ENCODE measurements at regions not wholly inside any gene's neighbourhood (a gene's known extent, or its start where the extent isn't known, plus 50 kb on each side); places are given as distances from the start of the nearest gene placed in this dataset.

DNA sequence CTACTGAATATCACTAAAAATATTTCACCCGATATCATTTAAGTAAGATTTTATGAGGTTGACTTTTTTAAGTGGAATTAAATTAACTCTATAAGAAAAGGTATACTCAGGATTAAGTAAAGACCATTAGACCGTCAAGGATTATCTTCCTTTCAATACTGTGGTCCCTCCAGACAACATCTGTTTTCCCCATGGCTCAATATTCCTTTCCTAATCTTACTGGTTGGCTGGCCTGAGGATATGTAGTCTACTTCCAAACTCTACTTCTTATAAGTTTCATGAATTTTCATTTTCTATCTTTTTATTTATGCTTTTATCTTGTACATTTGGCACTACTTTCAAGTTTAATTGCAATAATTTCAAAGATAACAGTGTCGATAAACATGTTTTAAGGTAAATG lies 725.4 kb downstream of the PCDH7 start:
- H3K4me2 ChIP-seq: no peak overlapping the region
- no peak for DNase-seq (ENCODE audit: low read depth in 1 of 2, low spot score in 1 of 2)
- ChIA-PET POLR2A (no interaction called here), CTCF (no interaction called here)
- H3K9me3 ChIP-seq: no peaks in the 10 kb centered on the region
- H3K4me3 ChIP-seq: no peak overlapping the region
- WGBS (ENCODE audit: missing lambda C conversion rate): 33% methylated on average over 3 of the region's 3 CpGs
- ATAC-seq: no peak
- FAIRE-seq: no peak
- H3K4me1 ChIP-seq: no peaks in the 10 kb centered on the region
- TF ChIP-seq HDAC2 (IDR thresholded peaks at IDR 0.05): no peak
- TF ChIP-seq FOSL2 (IDR thresholded peaks at IDR 0.05): no peak
- TF ChIP-seq FOSL2 (CRISPR knock-in tag; IDR thresholded peaks at IDR 0.05): no peak
- TF ChIP-seq POLR2AphosphoS2 (conservative IDR thresholded peaks at IDR 0.05; ENCODE audit: low read length): no peak
- TF ChIP-seq MYC (IDR thresholded peaks at IDR 0.05; ENCODE audit: borderline replicate concordance, low read length): no peak
- TF ChIP-seq NR3C1 (IDR thresholded peaks at IDR 0.05): no peak
- TF ChIP-seq CHD4 (IDR thresholded peaks at IDR 0.05; ENCODE audit: borderline replicate concordance): no peak
- TF ChIP-seq JUNB (IDR thresholded peaks at IDR 0.05): no peak
- TF ChIP-seq, protein P1, sequence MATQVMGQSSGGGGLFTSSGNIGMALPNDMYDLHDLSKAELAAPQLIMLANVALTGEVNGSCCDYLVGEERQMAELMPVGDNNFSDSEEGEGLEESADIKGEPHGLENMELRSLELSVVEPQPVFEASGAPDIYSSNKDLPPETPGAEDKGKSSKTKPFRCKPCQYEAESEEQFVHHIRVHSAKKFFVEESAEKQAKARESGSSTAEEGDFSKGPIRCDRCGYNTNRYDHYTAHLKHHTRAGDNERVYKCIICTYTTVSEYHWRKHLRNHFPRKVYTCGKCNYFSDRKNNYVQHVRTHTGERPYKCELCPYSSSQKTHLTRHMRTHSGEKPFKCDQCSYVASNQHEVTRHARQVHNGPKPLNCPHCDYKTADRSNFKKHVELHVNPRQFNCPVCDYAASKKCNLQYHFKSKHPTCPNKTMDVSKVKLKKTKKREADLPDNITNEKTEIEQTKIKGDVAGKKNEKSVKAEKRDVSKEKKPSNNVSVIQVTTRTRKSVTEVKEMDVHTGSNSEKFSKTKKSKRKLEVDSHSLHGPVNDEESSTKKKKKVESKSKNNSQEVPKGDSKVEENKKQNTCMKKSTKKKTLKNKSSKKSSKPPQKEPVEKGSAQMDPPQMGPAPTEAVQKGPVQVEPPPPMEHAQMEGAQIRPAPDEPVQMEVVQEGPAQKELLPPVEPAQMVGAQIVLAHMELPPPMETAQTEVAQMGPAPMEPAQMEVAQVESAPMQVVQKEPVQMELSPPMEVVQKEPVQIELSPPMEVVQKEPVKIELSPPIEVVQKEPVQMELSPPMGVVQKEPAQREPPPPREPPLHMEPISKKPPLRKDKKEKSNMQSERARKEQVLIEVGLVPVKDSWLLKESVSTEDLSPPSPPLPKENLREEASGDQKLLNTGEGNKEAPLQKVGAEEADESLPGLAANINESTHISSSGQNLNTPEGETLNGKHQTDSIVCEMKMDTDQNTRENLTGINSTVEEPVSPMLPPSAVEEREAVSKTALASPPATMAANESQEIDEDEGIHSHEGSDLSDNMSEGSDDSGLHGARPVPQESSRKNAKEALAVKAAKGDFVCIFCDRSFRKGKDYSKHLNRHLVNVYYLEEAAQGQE (IDR thresholded peaks at IDR 0.05): no peak
- no peak for TF ChIP-seq POLR2A (IDR thresholded peaks at IDR 0.05; ENCODE audit: low read length)
- no peak for TF ChIP-seq RNF2 (IDR thresholded peaks at IDR 0.05; ENCODE audit: borderline replicate concordance, low read depth)
- no peak overlapping the region for H3K27ac ChIP-seq

DNA sequence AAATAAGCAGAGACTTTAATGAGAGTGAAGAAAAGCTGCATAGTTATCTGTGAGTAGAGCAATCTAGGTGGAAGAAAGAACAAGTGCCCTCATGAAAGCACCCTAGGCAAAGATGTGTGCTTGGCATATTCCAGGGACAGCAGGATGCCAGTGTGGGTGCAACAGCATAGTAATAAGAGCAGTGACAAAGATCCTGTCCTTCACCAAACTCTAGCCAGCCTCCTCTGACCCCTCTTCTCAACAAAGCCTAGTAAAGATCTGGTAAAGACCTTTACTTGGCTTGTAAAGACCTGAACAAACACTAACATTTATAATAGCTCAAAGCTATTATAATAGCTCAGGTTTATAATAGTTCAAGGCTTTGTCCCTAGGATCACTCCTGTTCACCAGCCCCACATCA lies 735.4 kb downstream of the PCDH7 start:
- no peak for FAIRE-seq

More for the DNA sequence above, 735.4 kb downstream of the PCDH7 start:
- CTCF ChIA-PET: no interaction called here
- DNase-seq (ENCODE audit: low read depth in 1 of 2, low spot score in 1 of 2) (no peak), ATAC-seq (no peak)
- no peak overlapping the region for H3K4me3 ChIP-seq
- no peaks in the 10 kb centered on the region for H3K4me1 ChIP-seq
- no peak for TF ChIP-seq RNF2 (IDR thresholded peaks at IDR 0.05; ENCODE audit: borderline replicate concordance, low read depth)
- TF ChIP-seq MAFK (IDR thresholded peaks at IDR 0.05; ENCODE audit: partially characterized antibody): no peak
- TF ChIP-seq RCOR1 (IDR thresholded peaks at IDR 0.05; ENCODE audit: low read depth, low read length): no peak
- no peak for TF ChIP-seq CBX2 (IDR thresholded peaks at IDR 0.05; ENCODE audit: borderline replicate concordance, low read depth)
- TF ChIP-seq ESRRA (IDR thresholded peaks at IDR 0.05; ENCODE audit: borderline replicate concordance, low read length): no peak
- TF ChIP-seq, protein P2, sequence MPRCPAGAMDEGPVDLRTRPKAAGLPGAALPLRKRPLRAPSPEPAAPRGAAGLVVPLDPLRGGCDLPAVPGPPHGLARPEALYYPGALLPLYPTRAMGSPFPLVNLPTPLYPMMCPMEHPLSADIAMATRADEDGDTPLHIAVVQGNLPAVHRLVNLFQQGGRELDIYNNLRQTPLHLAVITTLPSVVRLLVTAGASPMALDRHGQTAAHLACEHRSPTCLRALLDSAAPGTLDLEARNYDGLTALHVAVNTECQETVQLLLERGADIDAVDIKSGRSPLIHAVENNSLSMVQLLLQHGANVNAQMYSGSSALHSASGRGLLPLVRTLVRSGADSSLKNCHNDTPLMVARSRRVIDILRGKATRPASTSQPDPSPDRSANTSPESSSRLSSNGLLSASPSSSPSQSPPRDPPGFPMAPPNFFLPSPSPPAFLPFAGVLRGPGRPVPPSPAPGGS (IDR thresholded peaks at IDR 0.05): no peak
- no peak for TF ChIP-seq HOXB13 (CRISPR knock-in tag; IDR thresholded peaks at IDR 0.05; ENCODE audit: low read depth)
- TF ChIP-seq, protein P1 (IDR thresholded peaks at IDR 0.05): no peak
- TF ChIP-seq, protein P3, sequence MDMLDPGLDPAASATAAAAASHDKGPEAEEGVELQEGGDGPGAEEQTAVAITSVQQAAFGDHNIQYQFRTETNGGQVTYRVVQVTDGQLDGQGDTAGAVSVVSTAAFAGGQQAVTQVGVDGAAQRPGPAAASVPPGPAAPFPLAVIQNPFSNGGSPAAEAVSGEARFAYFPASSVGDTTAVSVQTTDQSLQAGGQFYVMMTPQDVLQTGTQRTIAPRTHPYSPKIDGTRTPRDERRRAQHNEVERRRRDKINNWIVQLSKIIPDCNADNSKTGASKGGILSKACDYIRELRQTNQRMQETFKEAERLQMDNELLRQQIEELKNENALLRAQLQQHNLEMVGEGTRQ (IDR thresholded peaks at IDR 0.05): no peak
- no peak for TF ChIP-seq FOSL2 (IDR thresholded peaks at IDR 0.05)
- no peak for TF ChIP-seq FOSL2 (CRISPR knock-in tag; IDR thresholded peaks at IDR 0.05)
- TF ChIP-seq POLR2A (IDR thresholded peaks at IDR 0.05; ENCODE audit: low read length): no peak
- no peak for TF ChIP-seq TFCP2L1 (CRISPR knock-in tag; IDR thresholded peaks at IDR 0.05)
- no peak for TF ChIP-seq POLR2AphosphoS2 (conservative IDR thresholded peaks at IDR 0.05; ENCODE audit: low read length)
- TF ChIP-seq JUNB (IDR thresholded peaks at IDR 0.05): no peak
- TF ChIP-seq, protein P4, sequence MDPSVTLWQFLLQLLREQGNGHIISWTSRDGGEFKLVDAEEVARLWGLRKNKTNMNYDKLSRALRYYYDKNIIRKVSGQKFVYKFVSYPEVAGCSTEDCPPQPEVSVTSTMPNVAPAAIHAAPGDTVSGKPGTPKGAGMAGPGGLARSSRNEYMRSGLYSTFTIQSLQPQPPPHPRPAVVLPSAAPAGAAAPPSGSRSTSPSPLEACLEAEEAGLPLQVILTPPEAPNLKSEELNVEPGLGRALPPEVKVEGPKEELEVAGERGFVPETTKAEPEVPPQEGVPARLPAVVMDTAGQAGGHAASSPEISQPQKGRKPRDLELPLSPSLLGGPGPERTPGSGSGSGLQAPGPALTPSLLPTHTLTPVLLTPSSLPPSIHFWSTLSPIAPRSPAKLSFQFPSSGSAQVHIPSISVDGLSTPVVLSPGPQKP (IDR thresholded peaks at IDR 0.05; ENCODE audit: low read depth, low read length): no peak
- TF ChIP-seq KDM1A (IDR thresholded peaks at IDR 0.05; ENCODE audit: low read depth): no peak
- H3K4me2 ChIP-seq: no peak overlapping the region
- no peak overlapping the region for H3K27ac ChIP-seq
- no peaks in the 10 kb centered on the region for H3K9me3 ChIP-seq
- POLR2A ChIA-PET: no interaction called here
